ENCODE measurements at regions not wholly inside any gene's neighbourhood (a gene's known extent, or its start where the extent isn't known, plus 50 kb on each side); places are given as distances from the start of the nearest gene placed in this dataset.

DNA sequence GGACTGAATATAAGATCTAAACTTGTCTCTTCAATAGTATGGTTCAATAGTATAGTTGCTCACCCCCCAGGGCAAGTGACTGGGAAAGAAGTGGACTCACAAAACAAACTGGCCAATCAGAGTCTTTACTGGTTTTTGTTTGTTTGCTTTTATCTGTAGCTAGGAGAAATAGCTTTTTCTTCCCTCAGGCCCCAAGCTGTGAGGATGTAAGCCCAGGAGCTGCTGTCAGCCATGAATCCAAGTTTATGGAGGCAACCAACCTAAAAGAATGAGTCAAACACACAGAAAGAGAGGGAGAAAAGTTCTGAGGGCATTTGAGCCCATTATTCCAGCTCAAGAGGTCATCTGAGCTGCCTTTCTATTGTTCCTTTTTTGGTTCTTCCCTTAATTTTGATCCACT lies 375.3 kb downstream of the BCAT1 start:
- DNase-seq (ENCODE audit: low read depth in 1 of 2, low spot score in 1 of 2), result no peak

DNA sequence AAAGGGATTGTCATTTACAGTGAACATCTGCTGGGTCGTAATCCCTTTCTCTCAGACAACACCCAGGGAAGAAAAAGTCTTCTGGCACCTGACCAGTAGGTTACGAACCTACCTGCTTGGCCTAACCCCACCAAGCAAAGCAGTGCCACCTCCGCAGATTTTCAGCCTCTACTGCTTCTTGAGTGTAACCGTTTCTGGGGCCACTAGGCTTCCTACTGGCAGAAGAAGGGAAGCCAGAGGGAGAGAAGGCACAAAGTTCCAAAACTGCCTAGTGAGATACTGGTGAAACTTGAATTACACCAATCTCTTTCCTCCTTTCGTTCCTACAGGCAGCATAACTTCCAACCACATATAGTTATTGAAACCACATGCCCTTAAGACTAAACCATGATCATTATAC lies 383.6 kb downstream of the BCAT1 start:
- peaks cover 49% of the 10 kb centered on the region for H3K27me3 ChIP-seq (ENCODE audit: insufficient read depth, poor library complexity, severe bottlenecking)
- no peak for TF ChIP-seq SPI1 (IDR thresholded peaks at IDR 0.05; ENCODE audit: borderline replicate concordance, low read depth)
- TF ChIP-seq, protein P1, sequence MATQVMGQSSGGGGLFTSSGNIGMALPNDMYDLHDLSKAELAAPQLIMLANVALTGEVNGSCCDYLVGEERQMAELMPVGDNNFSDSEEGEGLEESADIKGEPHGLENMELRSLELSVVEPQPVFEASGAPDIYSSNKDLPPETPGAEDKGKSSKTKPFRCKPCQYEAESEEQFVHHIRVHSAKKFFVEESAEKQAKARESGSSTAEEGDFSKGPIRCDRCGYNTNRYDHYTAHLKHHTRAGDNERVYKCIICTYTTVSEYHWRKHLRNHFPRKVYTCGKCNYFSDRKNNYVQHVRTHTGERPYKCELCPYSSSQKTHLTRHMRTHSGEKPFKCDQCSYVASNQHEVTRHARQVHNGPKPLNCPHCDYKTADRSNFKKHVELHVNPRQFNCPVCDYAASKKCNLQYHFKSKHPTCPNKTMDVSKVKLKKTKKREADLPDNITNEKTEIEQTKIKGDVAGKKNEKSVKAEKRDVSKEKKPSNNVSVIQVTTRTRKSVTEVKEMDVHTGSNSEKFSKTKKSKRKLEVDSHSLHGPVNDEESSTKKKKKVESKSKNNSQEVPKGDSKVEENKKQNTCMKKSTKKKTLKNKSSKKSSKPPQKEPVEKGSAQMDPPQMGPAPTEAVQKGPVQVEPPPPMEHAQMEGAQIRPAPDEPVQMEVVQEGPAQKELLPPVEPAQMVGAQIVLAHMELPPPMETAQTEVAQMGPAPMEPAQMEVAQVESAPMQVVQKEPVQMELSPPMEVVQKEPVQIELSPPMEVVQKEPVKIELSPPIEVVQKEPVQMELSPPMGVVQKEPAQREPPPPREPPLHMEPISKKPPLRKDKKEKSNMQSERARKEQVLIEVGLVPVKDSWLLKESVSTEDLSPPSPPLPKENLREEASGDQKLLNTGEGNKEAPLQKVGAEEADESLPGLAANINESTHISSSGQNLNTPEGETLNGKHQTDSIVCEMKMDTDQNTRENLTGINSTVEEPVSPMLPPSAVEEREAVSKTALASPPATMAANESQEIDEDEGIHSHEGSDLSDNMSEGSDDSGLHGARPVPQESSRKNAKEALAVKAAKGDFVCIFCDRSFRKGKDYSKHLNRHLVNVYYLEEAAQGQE (IDR thresholded peaks at IDR 0.05; ENCODE audit: insufficient replicate concordance, low read depth), result no peak
- no peak for TF ChIP-seq GABPA (IDR thresholded peaks at IDR 0.05; ENCODE audit: low read depth)
- no peak for TF ChIP-seq POLR2AphosphoS5 (IDR thresholded peaks at IDR 0.05; ENCODE audit: low read depth)
- TF ChIP-seq, protein P2, sequence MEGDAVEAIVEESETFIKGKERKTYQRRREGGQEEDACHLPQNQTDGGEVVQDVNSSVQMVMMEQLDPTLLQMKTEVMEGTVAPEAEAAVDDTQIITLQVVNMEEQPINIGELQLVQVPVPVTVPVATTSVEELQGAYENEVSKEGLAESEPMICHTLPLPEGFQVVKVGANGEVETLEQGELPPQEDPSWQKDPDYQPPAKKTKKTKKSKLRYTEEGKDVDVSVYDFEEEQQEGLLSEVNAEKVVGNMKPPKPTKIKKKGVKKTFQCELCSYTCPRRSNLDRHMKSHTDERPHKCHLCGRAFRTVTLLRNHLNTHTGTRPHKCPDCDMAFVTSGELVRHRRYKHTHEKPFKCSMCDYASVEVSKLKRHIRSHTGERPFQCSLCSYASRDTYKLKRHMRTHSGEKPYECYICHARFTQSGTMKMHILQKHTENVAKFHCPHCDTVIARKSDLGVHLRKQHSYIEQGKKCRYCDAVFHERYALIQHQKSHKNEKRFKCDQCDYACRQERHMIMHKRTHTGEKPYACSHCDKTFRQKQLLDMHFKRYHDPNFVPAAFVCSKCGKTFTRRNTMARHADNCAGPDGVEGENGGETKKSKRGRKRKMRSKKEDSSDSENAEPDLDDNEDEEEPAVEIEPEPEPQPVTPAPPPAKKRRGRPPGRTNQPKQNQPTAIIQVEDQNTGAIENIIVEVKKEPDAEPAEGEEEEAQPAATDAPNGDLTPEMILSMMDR (IDR thresholded peaks at IDR 0.05; ENCODE audit: insufficient read depth, low read length), result no peak
- no peak overlapping the region for H3K27ac ChIP-seq (replicated peaks)
- DNase-seq (ENCODE audit: low read depth in 1 of 2, low spot score in 1 of 2), result no peak
- H3K4me3 ChIP-seq (replicated peaks; ENCODE audit: insufficient read depth, low read length), result no peak overlapping the region

More for the DNA sequence above, 375.3 kb downstream of the BCAT1 start:
- Histone ChIP-seq H3K4me3 (replicated peaks; ENCODE audit: insufficient read depth, low read length) (no peak overlapping the region), H3K27ac (replicated peaks) (no peak overlapping the region), H3K27me3 (ENCODE audit: insufficient read depth, poor library complexity, severe bottlenecking) (peaks cover 2% of the 10 kb centered on the region)
- TF ChIP-seq GABPA (IDR thresholded peaks at IDR 0.05; ENCODE audit: low read depth) (no peak), POLR2AphosphoS5 (IDR thresholded peaks at IDR 0.05; ENCODE audit: low read depth) (no peak), SPI1 (IDR thresholded peaks at IDR 0.05; ENCODE audit: borderline replicate concordance, low read depth) (no peak)
- TF ChIP-seq, protein P2 (IDR thresholded peaks at IDR 0.05; ENCODE audit: insufficient read depth, low read length), result no peak
- TF ChIP-seq, protein P1 (IDR thresholded peaks at IDR 0.05; ENCODE audit: insufficient replicate concordance, low read depth), result no peak

DNA sequence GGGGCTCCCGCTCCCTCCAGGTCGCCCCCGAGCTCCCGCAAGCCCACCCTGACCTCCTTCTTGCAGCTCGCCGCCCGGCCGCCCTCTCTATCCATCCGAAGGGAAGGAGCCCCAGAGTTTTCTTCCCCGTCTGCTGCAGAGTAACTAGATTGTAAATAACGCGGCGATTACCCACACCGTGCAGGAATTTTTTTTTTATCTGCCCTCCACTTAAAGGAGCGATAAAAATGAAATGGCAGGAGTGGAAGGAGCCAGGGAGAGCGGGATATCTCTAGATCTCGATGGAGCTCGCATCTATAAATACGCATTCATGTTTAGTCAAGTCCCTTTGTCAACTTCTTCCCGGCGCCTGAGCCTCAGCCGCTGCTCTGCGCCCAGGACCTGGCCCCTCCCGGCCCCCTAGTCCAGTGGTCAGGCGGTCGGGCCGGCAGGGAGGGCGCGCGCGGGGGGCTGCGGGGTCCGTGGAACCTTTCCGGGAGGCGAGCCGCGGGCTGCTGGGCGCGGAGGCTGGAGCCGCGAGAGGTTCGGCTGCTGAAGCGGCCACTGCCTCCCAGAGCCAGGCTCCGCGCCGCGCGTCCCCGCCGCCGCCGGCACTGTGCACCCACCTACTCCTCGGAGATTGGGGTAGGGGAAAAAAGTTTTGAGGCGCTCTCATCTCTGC lies 386.0 kb downstream of the BCAT1 start:
- DNase-seq (ENCODE audit: low read depth in 1 of 2, low spot score in 1 of 2), result no peak
- TF ChIP-seq POLR2AphosphoS5 (IDR thresholded peaks at IDR 0.05; ENCODE audit: low read depth) (no peak), SPI1 (IDR thresholded peaks at IDR 0.05; ENCODE audit: borderline replicate concordance, low read depth) (no peak), GABPA (IDR thresholded peaks at IDR 0.05; ENCODE audit: low read depth) (no peak)
- TF ChIP-seq, protein P1 (IDR thresholded peaks at IDR 0.05; ENCODE audit: insufficient replicate concordance, low read depth), result no peak
- TF ChIP-seq, protein P2 (IDR thresholded peaks at IDR 0.05; ENCODE audit: insufficient read depth, low read length), result no peak
- Histone ChIP-seq H3K27ac (replicated peaks) (no peak overlapping the region), H3K4me3 (replicated peaks; ENCODE audit: insufficient read depth, low read length) (peak overlapping the region; percentile 46), H3K27me3 (ENCODE audit: insufficient read depth, poor library complexity, severe bottlenecking) (peaks cover 53% of the 10 kb centered on the region)
